Neural progenitor cell (in vitro differentiated cells): ENCODE measurements at regions not wholly inside any gene's neighbourhood (a gene's known extent, or its start where the extent isn't known, plus 50 kb on each side); places are given as distances from the start of the nearest gene placed in this dataset.

Experiments
- EZH2 ChIP-seq: fragments of 200-600 bp; sonication (generic); IDR thresholded peaks from 2 replicates; pipeline ENCODE4 v1.6.1; 2017; ENCODE audit warnings: antibody characterized with exemption, mild to moderate bottlenecking, moderate library complexity
- EZH2phosphoT487 ChIP-seq: fragments of 200-600 bp; sonication (generic); IDR thresholded peaks from 2 replicates; pipeline ENCODE4 v1.6.1; 2017; ENCODE audit warnings: antibody characterized with exemption
- TF ChIP-seq, protein P1 (sequence below): fragments of 200-600 bp; sonication (generic); IDR thresholded peaks from 2 replicates; pipeline ENCODE4 v1.5.1; 2017; ENCODE audit warnings: antibody characterized with exemption, mild to moderate bottlenecking

DNA sequence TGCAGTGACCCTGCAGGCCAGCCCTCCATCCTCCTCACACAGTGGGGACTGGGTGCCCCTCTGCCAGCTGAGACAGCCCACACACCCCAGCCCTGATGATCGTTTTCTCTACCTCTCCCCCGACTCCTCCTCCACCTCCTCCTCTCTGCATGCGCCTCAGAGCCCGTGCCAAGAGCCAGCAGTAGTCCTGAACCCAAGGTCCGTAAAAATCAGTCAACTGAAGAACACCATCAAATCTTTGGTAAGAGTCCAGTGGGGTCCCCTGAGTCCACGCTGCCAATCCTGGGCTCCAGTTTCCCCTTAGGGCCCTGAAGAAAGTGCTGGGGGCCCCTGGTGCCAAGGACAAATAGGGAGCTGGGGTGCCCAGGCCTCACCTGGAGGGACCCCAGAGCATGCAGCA lies 109.3 kb upstream of the FAN1 start:
- TF ChIP-seq, protein P1, sequence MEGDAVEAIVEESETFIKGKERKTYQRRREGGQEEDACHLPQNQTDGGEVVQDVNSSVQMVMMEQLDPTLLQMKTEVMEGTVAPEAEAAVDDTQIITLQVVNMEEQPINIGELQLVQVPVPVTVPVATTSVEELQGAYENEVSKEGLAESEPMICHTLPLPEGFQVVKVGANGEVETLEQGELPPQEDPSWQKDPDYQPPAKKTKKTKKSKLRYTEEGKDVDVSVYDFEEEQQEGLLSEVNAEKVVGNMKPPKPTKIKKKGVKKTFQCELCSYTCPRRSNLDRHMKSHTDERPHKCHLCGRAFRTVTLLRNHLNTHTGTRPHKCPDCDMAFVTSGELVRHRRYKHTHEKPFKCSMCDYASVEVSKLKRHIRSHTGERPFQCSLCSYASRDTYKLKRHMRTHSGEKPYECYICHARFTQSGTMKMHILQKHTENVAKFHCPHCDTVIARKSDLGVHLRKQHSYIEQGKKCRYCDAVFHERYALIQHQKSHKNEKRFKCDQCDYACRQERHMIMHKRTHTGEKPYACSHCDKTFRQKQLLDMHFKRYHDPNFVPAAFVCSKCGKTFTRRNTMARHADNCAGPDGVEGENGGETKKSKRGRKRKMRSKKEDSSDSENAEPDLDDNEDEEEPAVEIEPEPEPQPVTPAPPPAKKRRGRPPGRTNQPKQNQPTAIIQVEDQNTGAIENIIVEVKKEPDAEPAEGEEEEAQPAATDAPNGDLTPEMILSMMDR = no peak
- TF ChIP-seq EZH2 (no peak), EZH2phosphoT487 (no peak)
